DND-41 (cell line): ENCODE measurements at regions not wholly inside any gene's neighbourhood (a gene's known extent, or its start where the extent isn't known, plus 50 kb on each side); places are given as distances from the start of the nearest gene placed in this dataset.

Experiments used
- ATAC-seq: fragments of 200-7000 bp; cut with Tn5 transposase; 3 replicates; pipeline ENCODE4 v1.9.1; 2021; ENCODE audit warnings: low read depth; ENCODE audit not compliant: insufficient read depth
- DNase-seq: peaks from one replicate; pipeline ENCODE4 v3.0.0-alpha.2; 2020
- H2AFZ ChIP-seq: 2 replicates; pipeline ENCODE4 v1.6.0; 2012; ENCODE audit warnings: low read depth, low read length
- H3K27ac ChIP-seq: 2 replicates; pipeline ENCODE4 v1.5.1; 2012; ENCODE audit warnings: low read length, inconsistent platforms
- H3K27me3 ChIP-seq: fragments of 200-600 bp; sonication (generic); 2 replicates; pipeline ENCODE4 v1.6.0; 2012; ENCODE audit warnings: low read length, mild to moderate bottlenecking, inconsistent platforms; ENCODE audit not compliant: insufficient read depth, poor library complexity
- H3K36me3 ChIP-seq: 2 replicates; pipeline ENCODE4 v1.5.1; 2012; ENCODE audit warnings: low read length, inconsistent platforms; ENCODE audit not compliant: insufficient read depth
- H3K4me1 ChIP-seq: 2 replicates; pipeline ENCODE4 v1.5.1; 2012; ENCODE audit warnings: mild to moderate bottlenecking, low read length; ENCODE audit not compliant: insufficient read depth
- H3K4me2 ChIP-seq: 2 replicates; pipeline ENCODE4 v1.6.0; 2012; ENCODE audit warnings: mild to moderate bottlenecking, moderate library complexity, low read length, inconsistent platforms; ENCODE audit not compliant: insufficient read depth
- H3K4me3 ChIP-seq, 2 experiments: fragments of 200-600 bp in 1 of 2; shearing (Covaris generic) in 1 of 2; 2 replicates each; pipeline ENCODE4 v1.5.1; 2012 to 2016; ENCODE audit warnings: inconsistent platforms in 2 of 2, low read length in 2 of 2, mild to moderate bottlenecking in 2 of 2, low read depth in 1 of 2, moderate library complexity in 1 of 2
- H3K79me2 ChIP-seq: 2 replicates; pipeline ENCODE4 v1.6.0; 2012; ENCODE audit warnings: low read length, inconsistent platforms; ENCODE audit not compliant: insufficient read depth
- H3K9ac ChIP-seq: 2 replicates; pipeline ENCODE4 v1.6.0; 2012; ENCODE audit warnings: low read depth, mild to moderate bottlenecking, inconsistent platforms, low read length, moderate library complexity
- H3K9me3 ChIP-seq: 2 replicates; pipeline ENCODE4 v1.5.1; 2012; ENCODE audit warnings: low read length, moderate library complexity, mild to moderate bottlenecking, inconsistent platforms; ENCODE audit not compliant: insufficient read depth, severe bottlenecking
- H4K20me1 ChIP-seq: 2 replicates; pipeline ENCODE4 v1.6.0; 2012; ENCODE audit warnings: low read length; ENCODE audit not compliant: insufficient read depth
- CTCF ChIP-seq: IDR thresholded peaks from 2 replicates; pipeline ENCODE4 v1.5.1; 2012; ENCODE audit warnings: borderline replicate concordance, low read length, moderate library complexity, mild to moderate bottlenecking; ENCODE audit not compliant: poor library complexity, severe bottlenecking; ENCODE audit errors: extremely low read depth
- EZH2 ChIP-seq: IDR thresholded peaks from 3 replicates; pipeline ENCODE4 v1.6.1; 2012; ENCODE audit warnings: borderline replicate concordance, low read depth, mild to moderate bottlenecking, moderate library complexity, low read length, inconsistent platforms; ENCODE audit not compliant: severe bottlenecking

GRCh38 chr13:73618275-73618865 lies 515.8 kb downstream of the KLF12 start:
- Histone ChIP-seq H3K79me2 (no peaks in the 10 kb centered on the region), H4K20me1 (no peaks in the 10 kb centered on the region), H3K9me3 (no peaks in the 10 kb centered on the region), H2AFZ (no peak overlapping the region), H3K4me3 (no peak overlapping the region), H3K9ac (no peak overlapping the region), H3K27me3 (no peaks in the 10 kb centered on the region), H3K36me3 (no peaks in the 10 kb centered on the region), H3K4me2 (no peak overlapping the region), H3K4me1 (peaks cover 17% of the 10 kb centered on the region), H3K27ac (no peak overlapping the region)
- ATAC-seq, result no peak
- no peak for TF ChIP-seq CTCF
- no peak for TF ChIP-seq EZH2
- no peak for DNase-seq

- H3K4me2 ChIP-seq, result no peak overlapping the region
- no peaks in the 10 kb centered on the region for H3K36me3 ChIP-seq
- no peaks in the 10 kb centered on the region for H3K27me3 ChIP-seq
- no peak for TF ChIP-seq CTCF
- TF ChIP-seq EZH2, result no peak
- H3K27ac ChIP-seq, result no peak overlapping the region
- no peak overlapping the region for H3K9ac ChIP-seq
- H2AFZ ChIP-seq, result no peak overlapping the region
- H3K79me2 ChIP-seq, result no peaks in the 10 kb centered on the region
- H3K4me3 ChIP-seq, result no peak overlapping the region
- H3K9me3 ChIP-seq, result no peaks in the 10 kb centered on the region
- ATAC-seq (no peak), DNase-seq (no peak)
- no peaks in the 10 kb centered on the region for H4K20me1 ChIP-seq
- H3K4me1 ChIP-seq, result peaks cover 4% of the 10 kb centered on the region
Observed at GRCh38 chr13:73616861-73617260, 517.3 kb downstream of the KLF12 start.

- H3K4me3 ChIP-seq, result no peak overlapping the region
- no peak overlapping the region for H3K9ac ChIP-seq
- no peaks in the 10 kb centered on the region for H3K9me3 ChIP-seq
- H3K4me1 ChIP-seq, result no peaks in the 10 kb centered on the region
- no peaks in the 10 kb centered on the region for H3K36me3 ChIP-seq
- H4K20me1 ChIP-seq, result no peaks in the 10 kb centered on the region
- DNase-seq (no peak), ATAC-seq (no peak)
- no peaks in the 10 kb centered on the region for H3K27me3 ChIP-seq
- TF ChIP-seq CTCF (no peak), EZH2 (no peak)
- no peak overlapping the region for H2AFZ ChIP-seq
- no peak overlapping the region for H3K27ac ChIP-seq
- no peaks in the 10 kb centered on the region for H3K79me2 ChIP-seq
- H3K4me2 ChIP-seq, result no peak overlapping the region
Observed at GRCh38 chr13:73610799-73611592, 523.2 kb downstream of the KLF12 start.
